ENCODE measurements at regions not wholly inside any gene's neighbourhood (a gene's known extent, or its start where the extent isn't known, plus 50 kb on each side); places are given as distances from the start of the nearest gene placed in this dataset.
A peak's percentile ranks its signal among the peaks of the same experiment; 100 is the strongest.

- Histone ChIP-seq H3K9me2 (ENCODE audit: insufficient read depth) (no peaks in the 10 kb centered on the region), H2AFZ (no peak overlapping the region), H3K9me3 (ENCODE audit: insufficient read depth, low read depth) (0 out of 2 replicates have a peak, but pooled peaks cover 6% of the 10 kb centered on the region), H3K79me2 (ENCODE audit: low read depth) (no peaks in the 10 kb centered on the region), H4K20me1 (ENCODE audit: insufficient read depth) (no peaks in the 10 kb centered on the region), H3K27ac (no peak overlapping the region), H3K27me3 (ENCODE audit: insufficient read depth, low read depth) (no peaks in the 10 kb centered on the region), H3K4me2 (no peak overlapping the region), H3K36me3 (ENCODE audit: low read depth) (no peaks in the 10 kb centered on the region), H3K4me1 (replicated peaks; ENCODE audit: insufficient read depth) (no peaks in the 10 kb centered on the region), H3K4me3 (no peak overlapping the region), H3F3A (ENCODE audit: insufficient read depth, low read depth) (no peaks in the 10 kb centered on the region)
- ChIA-PET POLR2A (ENCODE audit: unreplicated experiment) (no interaction called here), CTCF (interaction anchor here (0.7 kb wide), 1 partner anchor 344 kb away, joined by 4 read pairs; no protein-coding TSS in a partner anchor)
- DNase-seq: peak in 1 of 2 experiments; percentile 12
- intact Hi-C loops (cut with micrococcal nuclease; ENCODE audit: unreplicated experiment): no loop called here
- TF ChIP-seq CTCF (conservative IDR thresholded peaks at IDR 0.05) (no peak), EZH2 (IDR thresholded peaks at IDR 0.05; ENCODE audit: low read depth) (no peak)
- no TSS peak for BruUV-seq (replicated peaks)
Measured at GRCh38 chr5:33371660-33372059, 69.1 kb upstream of the TARS1 start.

- H3K4me3 ChIP-seq: no peak overlapping the region
- no peaks in the 10 kb centered on the region for H3K79me2 ChIP-seq (ENCODE audit: low read depth)
- no peaks in the 10 kb centered on the region for H3K4me1 ChIP-seq (replicated peaks; ENCODE audit: insufficient read depth)
- H3K4me2 ChIP-seq: no peak overlapping the region
- no TSS peak for BruUV-seq (replicated peaks)
- intact Hi-C loops (cut with micrococcal nuclease; ENCODE audit: unreplicated experiment): no loop called here
- H3K27ac ChIP-seq: no peak overlapping the region
- no peaks in the 10 kb centered on the region for H3K27me3 ChIP-seq (ENCODE audit: insufficient read depth, low read depth)
- 0 out of 2 replicates have a peak, but pooled peaks cover 6% of the 10 kb centered on the region for H3K9me3 ChIP-seq (ENCODE audit: insufficient read depth, low read depth)
- peak in 1 of 2 experiments; percentile 3 for DNase-seq
- CTCF ChIA-PET: no interaction called here
- H3K9me2 ChIP-seq (ENCODE audit: insufficient read depth): no peaks in the 10 kb centered on the region
- H4K20me1 ChIP-seq (ENCODE audit: insufficient read depth): no peaks in the 10 kb centered on the region
- H3F3A ChIP-seq (ENCODE audit: insufficient read depth, low read depth): no peaks in the 10 kb centered on the region
- no peak for TF ChIP-seq EZH2 (IDR thresholded peaks at IDR 0.05; ENCODE audit: low read depth)
- no peak for TF ChIP-seq CTCF (conservative IDR thresholded peaks at IDR 0.05)
- no peak overlapping the region for H2AFZ ChIP-seq
- no peaks in the 10 kb centered on the region for H3K36me3 ChIP-seq (ENCODE audit: low read depth)
- POLR2A ChIA-PET (ENCODE audit: unreplicated experiment): no interaction called here
Measured at GRCh38 chr5:33372721-33373472, 67.9 kb upstream of the TARS1 start.

GRCh38 chr5:33375900-33376299 is 64.9 kb upstream of the TARS1 start:
- intact Hi-C loops (cut with micrococcal nuclease; ENCODE audit: unreplicated experiment): no loop called here
- Histone ChIP-seq H3K4me2 (no peak overlapping the region), H2AFZ (no peak overlapping the region), H3K4me3 (no peak overlapping the region), H3K36me3 (ENCODE audit: low read depth) (no peaks in the 10 kb centered on the region), H3K27me3 (ENCODE audit: insufficient read depth, low read depth) (no peaks in the 10 kb centered on the region), H4K20me1 (ENCODE audit: insufficient read depth) (no peaks in the 10 kb centered on the region), H3K79me2 (ENCODE audit: low read depth) (no peaks in the 10 kb centered on the region), H3K4me1 (replicated peaks; ENCODE audit: insufficient read depth) (no peaks in the 10 kb centered on the region), H3F3A (ENCODE audit: insufficient read depth, low read depth) (no peaks in the 10 kb centered on the region), H3K9me3 (ENCODE audit: insufficient read depth, low read depth) (0 out of 2 replicates have a peak, but pooled peaks cover 6% of the 10 kb centered on the region), H3K27ac (no peak overlapping the region), H3K9me2 (ENCODE audit: insufficient read depth) (no peaks in the 10 kb centered on the region)
- TF ChIP-seq CTCF (conservative IDR thresholded peaks at IDR 0.05) (no peak), EZH2 (IDR thresholded peaks at IDR 0.05; ENCODE audit: low read depth) (no peak)
- ChIA-PET CTCF (no interaction called here), POLR2A (ENCODE audit: unreplicated experiment) (no interaction called here)
- peak in 1 of 2 experiments; percentile 25 for DNase-seq
- no TSS peak for BruUV-seq (replicated peaks)
